GM18520 (cell line): ENCODE measurements at regions not wholly inside any gene's neighbourhood (a gene's known extent, or its start where the extent isn't known, plus 50 kb on each side); places are given as distances from the start of the nearest gene placed in this dataset.

Source experiments
- ATAC-seq: cut with Tn5 transposase; IDR thresholded peaks from one replicate; pipeline ENCODE4 v1.9.1; 2021; ENCODE audit not compliant: unreplicated experiment

- ATAC-seq = no peak
Measured at GRCh38 chr7:95669513-95669912, 73.2 kb upstream of the PDK4 start.

- no peak for ATAC-seq
Measured at GRCh38 chr7:95668504-95669018, 72.2 kb upstream of the PDK4 start.

- ATAC-seq = no peak
Measured at GRCh38 chr7:95662987-95663386, 66.7 kb upstream of the PDK4 start.

GRCh38 chr7:95660023-95660434, 63.7 kb upstream of the PDK4 start:
- no peak for ATAC-seq

- ATAC-seq = no peak
Measured at GRCh38 chr7:95658676-95659075, 62.4 kb upstream of the PDK4 start.

GRCh38 chr7:95649546-95649945, 53.2 kb upstream of the PDK4 start:
- ATAC-seq = no peak

GRCh38 chr7:95646350-95646749, 50.0 kb upstream of the PDK4 start:
- no peak for ATAC-seq
